Umbilical cord (tissue), 1 donor: ENCODE measurements at regions not wholly inside any gene's neighbourhood (a gene's known extent, or its start where the extent isn't known, plus 50 kb on each side); places are given as distances from the start of the nearest gene placed in this dataset.
"Not testable (repeated sequence)": the region's sequence is repeated elsewhere in the genome, so short reads cannot be mapped to it uniquely, and the experiment has no call there.

Experiments
- DNase-seq: peaks from one replicate; pipeline ENCODE4 v3.0.0-alpha.2; 2015; ENCODE audit warnings: low spot score

DNA sequence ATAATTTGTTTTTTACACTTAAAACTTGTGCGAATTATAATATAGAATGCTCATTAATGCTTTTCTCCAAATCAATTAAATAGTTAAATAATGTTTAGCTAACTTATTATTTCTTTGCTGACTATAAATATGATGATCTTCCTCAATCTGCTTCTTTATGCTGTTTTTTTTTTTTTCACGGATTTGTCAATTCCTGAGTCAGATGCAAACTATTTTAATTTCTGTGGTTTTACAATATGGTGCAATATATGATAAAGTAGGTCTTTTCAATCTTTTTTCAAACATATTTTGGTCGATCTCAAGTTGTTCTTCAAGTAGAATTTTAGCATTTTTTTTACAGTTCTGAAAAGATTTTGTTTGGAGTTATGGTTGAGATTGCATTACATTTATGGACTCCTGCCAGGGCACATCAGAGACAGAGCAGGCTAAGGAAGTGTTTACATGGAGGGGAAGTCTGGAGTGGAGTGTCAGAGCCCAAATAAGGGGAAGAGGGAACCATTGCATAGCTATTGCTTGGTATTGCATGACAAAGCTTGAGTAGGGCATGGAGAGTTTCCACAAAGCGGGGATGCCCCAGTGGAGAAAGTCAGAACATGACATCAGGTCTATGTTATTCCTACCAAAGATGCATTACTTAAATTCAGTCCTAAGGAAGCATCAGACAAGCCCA is 204.4 kb downstream of the OTUD1 start:
- peak; percentile 25 for DNase-seq

DNA sequence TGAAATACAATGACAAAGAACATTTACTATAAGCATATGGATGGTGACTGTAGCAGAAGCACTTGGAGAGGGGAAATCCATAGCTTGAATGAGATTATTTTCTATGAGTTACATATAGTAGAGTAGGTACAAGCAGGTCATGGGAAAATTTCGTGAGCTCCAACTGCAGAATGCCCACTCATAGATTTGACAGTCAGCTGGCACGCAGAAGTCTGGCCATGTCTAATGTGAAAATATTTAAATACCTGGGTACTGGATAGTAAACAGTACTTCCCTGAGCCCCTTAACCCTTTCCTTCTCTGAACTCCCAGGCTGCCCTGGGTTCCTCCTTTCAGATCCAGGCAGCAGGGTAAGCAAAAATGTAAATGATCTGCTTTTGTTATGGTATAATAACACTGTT is 209.7 kb downstream of the OTUD1 start:
- DNase-seq = no peak

DNA sequence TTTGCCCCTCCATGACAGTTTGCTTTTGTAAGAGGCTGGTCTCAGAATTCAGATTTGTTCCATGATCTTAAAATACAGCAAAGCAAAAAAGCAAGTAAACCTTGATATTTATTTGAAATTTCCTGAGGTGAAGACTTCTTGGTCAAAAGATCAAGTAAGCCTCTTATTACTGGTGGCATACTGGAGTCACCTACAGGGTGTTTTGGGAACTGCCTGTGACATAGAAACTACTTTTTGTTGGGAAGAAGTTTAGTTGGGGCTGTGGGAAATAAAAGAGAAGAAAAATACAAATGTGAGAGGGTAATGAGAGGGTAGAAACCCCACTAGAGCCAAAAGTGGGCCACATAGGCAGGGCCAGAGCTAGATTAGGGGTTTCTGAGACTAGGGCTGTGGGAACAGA is 217.9 kb downstream of the OTUD1 start:
- peak; percentile 20 for DNase-seq

DNA sequence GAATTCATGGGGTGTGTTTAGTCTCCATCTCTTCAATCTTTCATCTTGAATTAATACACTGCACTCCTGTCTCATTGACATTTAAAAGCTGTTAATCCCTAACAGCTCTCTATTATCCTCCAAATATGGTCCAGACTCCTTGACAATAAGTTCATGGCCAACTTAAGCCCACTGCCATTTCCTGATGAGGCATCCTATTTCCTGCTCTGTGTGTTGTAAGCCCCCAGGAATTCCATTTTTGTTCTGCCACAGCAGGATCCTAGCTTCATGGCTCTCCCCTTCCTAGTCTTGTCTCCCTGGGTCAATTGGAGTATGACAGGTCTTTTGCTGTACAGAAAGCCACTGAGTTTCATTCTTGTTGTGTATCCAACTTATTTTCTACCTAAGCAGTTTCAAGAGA is 218.8 kb downstream of the OTUD1 start:
- DNase-seq = no peak

DNA sequence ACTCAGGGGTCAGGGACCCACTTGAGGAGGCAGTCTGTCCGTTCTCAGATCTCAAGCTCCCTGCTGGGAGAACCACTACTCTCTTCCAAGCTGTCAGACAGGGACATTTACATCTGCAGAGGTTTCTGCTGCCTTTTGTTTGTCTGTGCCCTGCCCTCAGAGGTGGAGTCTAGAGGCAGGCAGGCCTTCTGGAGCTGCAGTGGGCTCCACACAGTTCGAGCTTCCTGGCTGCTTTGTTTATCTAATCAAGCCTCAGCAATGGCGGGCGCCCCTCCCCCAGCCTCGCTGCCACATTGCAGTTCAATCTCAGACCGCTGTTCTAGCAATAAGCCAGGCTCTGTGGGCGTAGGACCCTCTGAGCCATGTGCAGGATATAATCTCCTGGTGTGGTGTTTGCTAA is 233.0 kb downstream of the OTUD1 start:
- DNase-seq = not testable (repeated sequence)

DNA sequence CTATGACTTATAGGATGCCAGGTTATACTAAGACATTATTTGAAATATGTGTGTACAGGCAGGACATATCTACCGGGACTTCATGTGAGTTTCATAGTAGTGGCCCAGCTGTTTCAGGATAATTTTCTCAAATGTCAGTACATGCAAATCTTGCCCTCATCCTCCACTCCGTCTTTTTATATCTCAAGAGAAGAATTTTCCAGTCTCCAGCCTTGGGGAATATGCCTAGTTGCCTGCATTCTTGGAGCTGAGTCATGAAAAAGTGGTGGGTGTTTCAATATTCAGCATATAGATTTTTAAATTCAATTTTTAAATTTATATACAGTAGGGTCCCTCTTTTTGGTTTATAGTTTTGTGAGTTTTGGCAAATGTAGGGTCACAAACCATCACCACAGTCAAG is 236.7 kb downstream of the OTUD1 start:
- DNase-seq = no peak

DNA sequence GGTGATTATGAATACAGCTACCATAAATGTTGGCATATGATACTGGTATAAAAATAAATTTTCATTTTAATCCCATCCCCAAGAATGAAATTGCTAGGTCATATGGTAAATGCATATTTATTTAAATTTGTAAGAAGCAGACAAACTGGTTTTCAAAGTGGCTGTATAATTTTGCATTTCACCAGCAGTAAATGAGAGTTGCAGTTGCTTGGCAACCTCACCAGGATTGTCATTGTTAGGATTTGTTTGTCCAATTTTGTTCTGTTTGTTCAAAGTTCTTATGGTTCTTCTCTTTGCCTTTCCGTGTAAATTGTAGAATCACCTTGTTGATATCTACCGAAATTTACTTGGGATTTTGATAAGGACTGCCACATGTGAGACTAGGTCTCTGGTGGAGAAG is 237.4 kb downstream of the OTUD1 start:
- DNase-seq = no peak

DNA sequence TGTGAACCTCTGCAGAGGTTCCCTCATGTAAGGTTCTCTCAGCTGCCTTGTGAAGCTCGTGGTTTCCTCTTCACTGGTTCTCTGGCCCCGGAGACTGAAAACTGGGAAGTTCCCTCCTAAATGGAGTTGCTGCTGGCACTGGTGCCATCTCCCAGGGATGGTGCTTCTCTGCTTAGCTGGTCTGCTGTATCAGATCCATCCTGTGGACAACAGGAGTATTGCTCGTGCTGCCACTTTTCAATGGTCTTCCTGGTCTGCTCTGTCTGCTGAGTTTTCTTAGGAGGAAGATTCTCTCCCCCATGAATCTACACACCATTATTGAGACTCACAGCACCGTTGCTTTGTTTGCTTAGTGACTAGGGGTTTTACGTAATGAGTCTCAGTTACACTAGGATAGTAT is 247.8 kb downstream of the OTUD1 start:
- no peak for DNase-seq

DNA sequence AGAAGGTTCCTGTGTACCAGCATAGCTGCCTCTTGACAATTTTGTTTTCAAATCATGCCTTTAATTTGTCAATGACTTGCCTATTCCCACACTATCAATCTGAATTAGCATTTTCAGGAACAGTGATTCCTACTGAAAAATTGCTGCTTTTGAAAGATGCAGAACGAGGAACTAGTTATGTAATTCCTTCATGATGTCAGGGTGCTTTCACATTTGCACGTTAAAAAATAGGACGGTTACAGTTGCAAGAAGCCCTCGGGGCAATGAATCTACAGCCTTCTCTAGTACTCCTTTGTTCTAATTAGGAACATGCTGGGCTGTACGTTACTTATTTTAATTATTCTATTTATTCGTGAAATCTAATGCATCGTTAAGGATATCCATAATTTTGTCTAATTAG is 253.9 kb downstream of the OTUD1 start:
- DNase-seq = no peak

DNA sequence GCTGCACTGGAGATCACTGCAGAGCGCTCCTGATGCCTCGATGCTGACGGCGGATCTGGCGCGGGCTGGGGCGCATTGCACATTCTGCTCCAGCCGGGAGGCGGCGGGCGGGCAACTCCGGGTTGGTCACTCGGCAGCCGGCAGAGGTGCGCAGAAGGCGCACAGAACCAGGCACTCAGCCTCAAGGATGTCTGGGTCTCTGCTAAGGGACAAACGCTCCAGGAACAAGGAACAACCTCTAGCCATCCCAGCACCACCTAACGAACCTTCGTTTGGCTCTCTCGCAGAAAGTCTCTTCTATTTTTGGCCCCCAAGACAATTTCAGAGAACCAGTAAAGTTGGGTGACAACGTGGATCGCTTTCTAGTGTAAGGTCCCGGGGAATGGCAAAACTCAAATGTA is 254.6 kb downstream of the OTUD1 start:
- no peak for DNase-seq

DNA sequence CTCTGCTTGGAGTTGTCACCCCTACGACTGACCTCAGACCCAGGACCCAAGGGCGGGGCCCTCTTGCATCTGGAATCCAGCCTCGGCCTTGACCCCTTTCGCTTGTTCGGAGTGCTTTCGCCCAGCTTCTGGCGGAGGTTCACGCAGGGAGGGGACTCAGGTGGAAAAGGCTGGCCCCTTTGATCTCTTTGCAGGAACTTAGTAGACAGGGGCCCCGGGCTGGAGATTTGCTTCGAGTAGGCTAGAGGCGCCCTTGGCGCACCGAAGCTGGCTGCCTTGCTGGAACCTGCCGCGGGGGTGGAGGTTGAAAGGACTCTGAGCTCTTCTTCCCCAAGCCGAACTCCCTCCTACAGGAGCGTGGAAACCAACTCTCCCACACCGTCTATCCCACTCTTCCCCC is 255.1 kb downstream of the OTUD1 start:
- DNase-seq = no peak

DNA sequence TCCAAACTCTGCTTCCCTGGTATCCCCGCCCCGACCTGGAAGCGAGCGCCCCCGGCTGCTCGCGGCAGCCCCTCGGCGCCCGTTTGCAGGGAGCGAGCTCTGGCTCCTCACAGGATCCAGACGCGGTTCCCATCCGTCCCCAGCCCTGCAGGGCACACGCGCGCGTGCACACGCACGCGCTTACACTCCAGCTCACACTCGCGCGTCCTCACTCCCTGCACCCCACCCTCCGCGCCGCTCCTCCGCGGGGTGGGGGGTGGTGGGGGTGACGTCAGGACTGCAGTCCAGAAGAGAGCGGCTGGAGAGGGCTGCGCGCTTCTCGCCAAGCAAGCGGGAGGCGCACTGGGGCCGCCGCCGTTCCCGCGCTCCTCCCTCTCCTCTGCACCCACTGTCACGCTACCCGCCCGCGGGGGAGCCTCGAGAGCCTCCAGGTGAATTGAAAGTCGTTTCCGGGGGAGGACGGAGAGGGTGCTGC is 255.6 kb downstream of the OTUD1 start:
- DNase-seq = no peak

DNA sequence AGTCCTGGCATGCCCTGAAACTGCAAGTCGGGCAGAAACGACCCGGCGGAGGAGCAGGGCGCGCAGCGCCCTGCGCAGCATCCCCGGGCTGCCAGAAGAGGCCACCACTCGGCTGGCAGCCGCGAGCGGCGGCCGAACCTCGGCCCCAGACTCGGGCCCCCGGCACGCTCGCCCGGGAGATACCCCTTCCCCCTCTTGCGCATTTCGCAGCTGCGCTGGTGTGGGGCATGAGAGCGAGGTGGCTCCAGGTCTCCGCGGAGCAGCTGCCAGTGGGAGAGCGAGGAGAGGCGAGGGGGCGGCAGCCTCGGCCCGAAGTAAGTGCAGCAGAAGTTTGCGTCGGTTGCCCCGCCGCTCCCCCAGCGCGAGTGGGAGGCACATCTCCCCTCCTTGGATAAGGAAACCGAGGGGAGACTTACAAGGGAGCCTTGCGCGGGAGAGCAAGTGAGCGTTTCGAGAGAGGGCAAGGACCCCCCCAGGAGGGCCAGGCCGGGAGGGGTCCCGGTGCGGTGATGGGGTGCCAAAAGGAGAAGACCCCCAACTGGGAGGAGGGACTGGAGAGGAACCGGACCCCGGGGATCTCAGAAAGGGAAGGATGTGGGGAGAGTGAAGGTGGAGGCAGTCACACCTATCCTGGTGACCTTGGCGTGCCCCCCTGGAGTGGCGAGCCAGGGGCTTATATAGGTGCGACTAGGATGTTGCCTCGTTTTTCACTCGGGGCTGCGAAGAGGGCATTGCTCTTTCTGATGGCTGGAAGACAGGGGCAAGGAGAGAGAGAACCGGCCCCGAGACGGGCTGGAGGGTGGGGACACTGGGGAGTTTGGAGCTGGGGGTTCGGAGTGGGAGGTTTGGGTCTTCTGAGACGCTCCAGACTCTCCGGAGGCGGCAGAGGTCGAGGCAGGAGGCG is 256.3 kb downstream of the OTUD1 start:
- DNase-seq = no peak

DNA sequence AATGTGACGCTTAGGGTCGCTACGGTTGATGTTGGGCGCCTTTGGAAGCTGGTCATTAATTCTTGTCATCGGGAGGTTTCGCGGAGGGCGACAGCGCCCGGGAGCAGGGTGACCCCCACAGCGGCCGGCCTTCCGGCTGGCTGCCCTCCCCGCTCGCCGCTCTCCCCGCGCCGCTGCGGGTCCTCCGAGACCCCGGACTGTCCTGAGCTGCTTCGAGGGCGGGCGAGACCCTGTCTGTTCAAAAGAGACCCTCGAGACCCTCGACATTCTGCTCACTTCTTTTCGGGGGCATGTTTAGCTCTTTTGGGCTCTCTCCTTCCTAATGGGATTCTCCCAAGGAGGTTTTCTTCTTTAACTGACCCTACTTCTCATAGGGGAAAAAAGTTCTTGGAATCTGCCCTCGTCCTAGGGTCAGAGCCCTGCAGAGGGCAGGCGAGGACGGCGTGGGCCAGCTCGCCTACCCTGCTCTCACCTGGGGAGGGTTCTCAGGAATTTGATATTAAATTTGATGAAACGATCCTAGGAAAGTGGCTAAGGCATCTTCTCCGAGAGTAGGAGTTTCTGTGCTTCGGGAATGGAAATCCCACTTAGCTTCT is 257.0 kb downstream of the OTUD1 start:
- DNase-seq = no peak

DNA sequence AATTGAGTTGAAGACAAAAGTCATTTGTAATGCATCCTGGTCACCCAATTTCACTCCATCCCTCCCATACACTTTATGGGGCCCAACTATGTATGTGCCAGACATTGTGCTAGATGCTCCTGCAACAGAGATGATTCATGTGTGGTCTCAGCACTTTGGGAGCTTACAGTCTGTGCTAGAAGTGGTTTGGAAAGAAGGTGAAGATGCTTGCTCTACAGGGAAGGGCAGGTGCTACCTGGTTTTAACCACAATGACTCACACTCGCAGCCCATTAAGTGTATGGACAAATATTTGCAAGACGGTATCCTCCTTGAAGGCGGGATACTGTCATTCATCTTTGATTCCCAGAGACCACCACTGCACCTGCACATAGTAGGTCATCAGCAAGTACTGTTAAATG is 257.6 kb downstream of the OTUD1 start:
- no peak for DNase-seq

DNA sequence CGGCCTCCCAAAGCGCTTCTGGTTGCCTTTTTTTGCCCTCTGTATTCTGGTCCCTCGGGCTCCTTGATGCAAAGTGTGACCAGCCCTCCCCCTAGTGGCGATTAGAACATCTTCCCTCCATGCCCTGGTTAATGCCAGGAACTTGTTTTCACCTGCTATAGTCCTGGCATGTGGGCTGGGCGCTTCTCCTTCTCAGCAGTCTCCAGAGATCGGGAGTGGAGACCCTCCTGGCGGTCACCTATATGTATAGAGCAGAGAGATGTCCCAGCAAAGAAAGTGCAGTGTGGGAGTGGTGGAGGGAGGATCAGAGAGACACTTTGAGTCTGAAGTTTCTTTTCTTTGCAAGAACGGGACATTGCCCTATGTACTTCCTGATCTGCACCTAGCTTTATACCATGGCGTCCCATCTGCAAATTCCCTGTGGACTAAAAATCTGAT is 264.1 kb downstream of the OTUD1 start:
- peak; percentile 46 for DNase-seq

DNA sequence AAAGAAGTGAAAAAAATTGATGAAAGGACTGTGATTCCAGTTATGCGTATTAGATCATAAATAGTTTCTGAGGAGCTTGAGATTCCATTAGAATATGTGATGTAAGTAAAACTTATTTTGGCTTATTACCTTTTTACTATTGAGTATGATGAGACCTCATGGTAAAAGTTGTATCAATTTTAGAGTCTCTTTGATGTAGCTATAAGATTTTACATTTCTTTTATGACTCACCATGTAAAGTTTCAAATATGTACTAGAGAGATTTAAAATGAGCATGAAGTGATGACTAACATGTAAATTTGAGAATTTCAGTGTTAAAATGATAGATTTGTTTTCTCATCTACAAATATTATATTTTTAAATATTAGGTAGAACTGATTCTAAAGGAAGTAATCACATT is 276.5 kb downstream of the OTUD1 start:
- no peak for DNase-seq

DNA sequence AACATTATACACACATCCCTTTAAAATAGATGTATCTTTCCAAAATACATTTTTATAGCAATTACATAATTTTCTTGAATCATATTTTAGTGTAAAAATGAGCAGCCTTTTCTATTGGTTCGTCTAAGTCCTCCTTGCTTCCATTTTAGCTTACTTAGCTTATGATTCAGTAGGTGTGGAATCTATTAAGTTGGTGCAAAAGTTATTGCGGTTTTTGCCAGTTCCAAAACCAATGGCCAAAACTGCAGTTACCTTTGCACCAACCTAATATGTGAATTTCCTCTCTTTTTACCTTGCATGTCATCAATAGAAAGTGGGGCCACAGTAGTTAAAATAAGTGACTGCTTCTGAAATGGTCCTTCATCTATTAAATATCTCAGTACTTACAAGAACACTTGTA is 279.0 kb downstream of the OTUD1 start:
- DNase-seq = no peak

DNA sequence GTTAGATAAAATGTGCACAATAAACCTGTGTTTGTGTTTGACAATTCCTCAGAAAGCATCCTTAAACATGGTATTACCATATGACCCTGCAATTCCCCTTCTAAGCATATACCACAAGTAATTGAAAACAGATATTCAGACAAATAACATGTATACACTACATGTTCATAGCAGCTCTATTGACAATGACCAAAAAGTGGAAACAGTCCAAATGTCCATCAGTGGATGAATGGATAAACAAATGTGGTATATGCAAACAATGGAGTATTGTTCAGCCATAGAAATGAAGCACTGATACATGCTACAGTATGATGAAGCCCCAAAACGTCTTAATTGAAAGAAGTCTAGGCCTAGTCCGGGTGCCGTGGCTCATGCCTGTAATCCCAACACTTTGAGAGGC is 280.1 kb downstream of the OTUD1 start:
- no peak for DNase-seq

DNA sequence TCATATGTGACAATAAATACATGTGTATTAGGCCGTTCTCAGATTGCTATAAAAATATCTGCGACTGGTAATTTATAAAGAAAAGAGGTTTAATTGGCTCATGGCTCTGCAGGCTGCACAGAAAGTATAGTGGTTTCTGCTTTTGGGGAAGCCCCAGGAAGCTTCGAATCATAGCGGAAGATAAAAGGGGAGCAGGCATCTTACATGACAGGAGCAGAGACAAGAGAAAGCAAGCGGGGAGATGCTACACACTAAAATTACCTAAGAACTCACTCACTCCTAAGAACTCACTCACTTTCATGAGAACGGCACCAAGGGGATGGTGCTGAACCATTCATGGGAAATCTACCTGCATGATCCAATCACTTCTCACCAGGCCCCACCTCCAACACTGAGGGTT is 284.9 kb downstream of the OTUD1 start:
- DNase-seq = no peak

DNA sequence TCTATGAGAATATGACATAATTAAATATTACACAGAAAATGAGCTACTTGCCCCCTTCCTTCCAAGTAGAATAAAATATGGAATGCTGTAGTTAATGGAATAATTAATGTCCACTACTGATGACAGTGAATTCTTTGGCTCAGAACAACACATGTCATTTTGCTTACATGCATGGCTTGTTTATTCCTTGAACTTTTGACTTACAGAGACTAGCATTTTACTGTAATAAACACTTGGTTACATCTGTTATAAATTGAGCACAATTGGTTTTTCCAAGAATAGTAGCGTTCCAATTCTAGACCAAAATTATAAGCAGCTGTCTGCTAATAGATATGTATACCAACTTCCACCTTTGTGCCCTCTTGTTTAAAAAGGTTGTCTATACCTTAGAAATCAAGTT is 286.7 kb downstream of the OTUD1 start:
- DNase-seq = no peak

DNA sequence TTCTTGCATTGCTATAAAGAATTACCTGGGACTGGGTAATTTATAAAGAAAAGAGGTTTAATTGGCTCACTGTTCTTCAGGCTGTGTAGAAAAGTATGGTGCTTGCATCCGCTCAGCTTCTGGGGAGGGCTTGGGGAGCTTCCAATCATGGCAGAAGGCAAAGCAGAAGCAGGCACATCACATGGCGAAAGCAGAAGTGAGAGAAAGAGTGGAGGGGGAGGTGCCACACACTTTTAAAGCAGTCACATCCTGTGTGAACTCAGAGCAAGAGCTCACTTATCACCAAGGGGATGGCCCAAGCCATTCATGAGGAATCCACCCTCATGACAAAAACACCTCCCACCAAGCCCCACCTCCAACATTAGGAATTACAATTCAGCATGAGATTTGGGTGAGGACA is 303.5 kb downstream of the OTUD1 start:
- no peak for DNase-seq

DNA sequence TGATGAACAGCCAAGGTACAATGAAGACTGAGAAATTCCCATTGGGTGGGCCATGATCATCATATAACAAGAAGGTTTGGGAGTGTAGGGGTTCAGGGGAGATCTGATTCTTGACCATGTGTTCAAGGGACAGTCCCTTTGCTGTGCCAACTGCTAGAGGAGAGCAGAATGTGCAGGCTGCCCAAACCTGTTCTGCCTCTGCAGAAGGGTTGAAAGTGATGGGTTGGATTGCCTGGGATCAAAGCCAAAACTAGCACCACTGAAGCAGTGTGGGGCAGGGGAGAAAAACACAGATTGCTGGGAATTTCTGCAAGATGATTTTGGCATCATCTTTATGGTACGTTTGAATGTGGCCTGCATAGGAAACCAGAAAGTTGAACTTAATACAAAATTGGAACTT is 303.9 kb downstream of the OTUD1 start:
- no peak for DNase-seq
